GM12873 (cell line): ENCODE measurements at regions not wholly inside any gene's neighbourhood (a gene's known extent, or its start where the extent isn't known, plus 50 kb on each side); places are given as distances from the start of the nearest gene placed in this dataset.

Source experiments
- CTCF ChIP-seq: IDR thresholded peaks from 2 replicates; pipeline ENCODE4 v1.5.1; 2012; ENCODE audit warnings: low read depth, mild to moderate bottlenecking, moderate library complexity, low read length, control low read depth; ENCODE audit not compliant: insufficient read depth; ENCODE audit errors: missing control alignments

GRCh38 chr3:117666325-117666724 lies 956.7 kb downstream of the TUSC7 start:
- TF ChIP-seq CTCF, result no peak

GRCh38 chr3:117666812-117667211 lies 957.2 kb downstream of the TUSC7 start:
- no peak for TF ChIP-seq CTCF

GRCh38 chr3:117669774-117670173 lies 960.2 kb downstream of the TUSC7 start:
- TF ChIP-seq CTCF, result no peak

GRCh38 chr3:117671722-117672318 lies 962.2 kb downstream of the TUSC7 start:
- no peak for TF ChIP-seq CTCF

GRCh38 chr3:117674321-117674720 lies 964.7 kb downstream of the TUSC7 start:
- TF ChIP-seq CTCF, result no peak

- TF ChIP-seq CTCF, result no peak
These were observed 972.0 kb downstream of the TUSC7 start for GRCh38 chr3:117681619-117682018.

GRCh38 chr3:117687096-117687495 lies 977.5 kb downstream of the TUSC7 start:
- no peak for TF ChIP-seq CTCF
